SH-SY5Y (cell line): ENCODE measurements at regions not wholly inside any gene's neighbourhood (a gene's known extent, or its start where the extent isn't known, plus 50 kb on each side); places are given as distances from the start of the nearest gene placed in this dataset.

Source experiments
- GATA2 ChIP-seq: IDR thresholded peaks from 2 replicates; pipeline ENCODE4 v1.6.1; 2011; ENCODE audit warnings: mild to moderate bottlenecking, low read depth, low read length
- GATA3 ChIP-seq: IDR thresholded peaks from 2 replicates; pipeline ENCODE4 v1.6.1; 2011; ENCODE audit warnings: low read depth, mild to moderate bottlenecking, low read length, moderate library complexity

GRCh38 chr3:106620646-106621045 lies 751.8 kb upstream of the CBLB start:
- TF ChIP-seq GATA3 = no peak
- no peak for TF ChIP-seq GATA2

- TF ChIP-seq GATA2 (no peak), GATA3 (no peak)
Observed at GRCh38 chr3:106624154-106624553, 753.1 kb upstream of the CCDC54 start.

GRCh38 chr3:106628407-106628806 lies 748.8 kb upstream of the CCDC54 start:
- TF ChIP-seq GATA3 = no peak
- no peak for TF ChIP-seq GATA2

GRCh38 chr3:106629215-106629832 lies 747.9 kb upstream of the CCDC54 start:
- TF ChIP-seq GATA2 = no peak
- no peak for TF ChIP-seq GATA3

DNA sequence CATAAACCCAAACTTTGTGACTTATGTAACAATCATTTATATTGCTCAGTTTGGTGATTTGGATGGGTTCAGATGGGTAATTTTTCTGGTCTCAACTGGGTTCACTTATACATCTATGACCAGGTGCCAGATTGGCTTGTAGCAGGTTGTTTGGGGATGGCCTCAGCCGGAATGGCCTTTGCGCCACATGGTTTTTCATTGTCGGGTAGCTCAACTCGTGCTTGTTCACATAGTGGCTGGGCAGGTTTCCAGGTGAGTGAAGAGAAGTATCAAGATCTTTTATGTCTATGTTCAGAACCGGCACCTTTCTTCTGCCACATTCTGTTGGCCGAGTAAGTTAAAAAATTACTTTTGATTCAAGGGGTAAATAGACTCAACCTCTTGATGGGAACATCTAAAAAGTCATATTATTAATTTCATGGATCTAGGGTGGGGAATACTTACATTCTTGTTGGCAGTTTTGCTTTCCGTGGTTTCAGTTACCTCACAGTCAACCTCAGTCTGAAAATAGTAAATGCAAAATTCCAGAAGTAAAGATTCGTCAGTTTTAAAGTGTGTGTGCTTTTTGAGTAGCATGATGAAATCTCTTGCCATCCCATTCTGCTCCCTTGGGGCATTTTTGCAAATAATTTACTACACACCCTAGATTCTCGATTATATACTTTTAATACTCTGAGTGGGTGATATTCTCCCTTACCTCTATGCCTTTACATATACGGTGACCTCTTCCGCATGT lies 745.7 kb upstream of the CCDC54 start:
- TF ChIP-seq GATA2 = no peak
- no peak for TF ChIP-seq GATA3

- TF ChIP-seq GATA2 (no peak), GATA3 (no peak)
Observed at GRCh38 chr3:106635271-106635670, 742.0 kb upstream of the CCDC54 start.

GRCh38 chr3:106635826-106636225 lies 741.4 kb upstream of the CCDC54 start:
- no peak for TF ChIP-seq GATA3
- no peak for TF ChIP-seq GATA2

DNA sequence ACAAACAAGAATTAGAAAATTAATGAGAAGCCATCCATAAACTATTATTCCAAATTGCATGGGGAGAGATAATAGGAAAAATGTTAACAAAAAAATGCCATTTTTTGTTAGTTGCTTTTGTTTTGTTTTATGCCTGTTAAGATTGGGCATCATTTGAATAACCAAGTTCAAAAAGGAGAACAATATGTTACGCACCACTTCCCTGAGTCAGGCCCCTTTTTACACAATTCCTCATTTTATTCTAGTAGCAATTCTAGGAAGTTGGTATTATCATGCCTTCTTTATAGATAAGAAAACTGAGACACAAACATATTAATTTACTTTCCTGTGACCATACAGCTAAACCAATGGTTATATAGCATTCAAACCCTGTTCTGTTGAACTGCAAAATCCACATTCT lies 736.9 kb upstream of the CCDC54 start:
- TF ChIP-seq GATA2 = no peak
- TF ChIP-seq GATA3 = no peak

DNA sequence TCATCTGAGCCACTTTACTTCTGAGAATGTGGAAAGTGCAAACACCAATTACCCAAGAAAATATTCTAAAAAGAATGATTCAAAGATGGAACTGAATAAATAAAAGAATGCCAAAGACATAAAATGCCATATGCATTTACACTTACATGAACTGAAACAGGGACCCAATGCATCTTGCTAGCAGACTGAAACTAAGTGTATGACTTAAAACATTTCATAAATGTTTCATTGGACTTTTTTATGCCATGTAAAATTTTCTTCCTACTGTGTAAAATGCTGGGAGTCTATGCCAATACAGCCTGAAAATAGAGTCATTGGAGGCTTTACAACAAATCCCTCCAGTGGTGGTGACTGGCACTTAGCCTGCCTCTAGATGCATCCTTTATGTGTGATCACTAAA lies 735.1 kb upstream of the CCDC54 start:
- TF ChIP-seq GATA3 = no peak
- no peak for TF ChIP-seq GATA2

- no peak for TF ChIP-seq GATA3
- TF ChIP-seq GATA2 = no peak
Observed at GRCh38 chr3:106643684-106644161, 733.5 kb upstream of the CCDC54 start.

- TF ChIP-seq GATA3 (no peak), GATA2 (no peak)
Observed at GRCh38 chr3:106673926-106674569, 703.2 kb upstream of the CCDC54 start.

DNA sequence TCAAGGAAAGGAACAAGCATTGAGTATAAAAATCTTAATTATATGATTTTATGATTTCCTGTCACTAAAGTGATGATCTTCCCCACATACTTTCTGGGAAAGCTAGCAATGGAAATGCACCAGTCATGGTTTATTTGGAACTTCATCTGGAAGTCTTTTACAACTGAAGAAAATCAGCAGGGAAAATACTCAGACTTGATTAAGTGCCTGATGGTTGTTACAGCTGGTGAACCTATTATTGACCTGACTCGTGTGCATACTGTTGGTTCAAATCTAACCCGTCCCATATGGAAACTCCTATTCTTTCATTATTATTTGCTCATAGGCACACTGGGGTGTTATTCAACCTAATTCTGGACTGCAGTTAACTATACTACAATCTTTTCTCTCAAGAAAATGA lies 701.8 kb upstream of the CCDC54 start:
- TF ChIP-seq GATA3 = no peak
- TF ChIP-seq GATA2 = no peak

GRCh38 chr3:106678657-106679390 lies 698.4 kb upstream of the CCDC54 start:
- TF ChIP-seq GATA2 = no peak
- no peak for TF ChIP-seq GATA3

DNA sequence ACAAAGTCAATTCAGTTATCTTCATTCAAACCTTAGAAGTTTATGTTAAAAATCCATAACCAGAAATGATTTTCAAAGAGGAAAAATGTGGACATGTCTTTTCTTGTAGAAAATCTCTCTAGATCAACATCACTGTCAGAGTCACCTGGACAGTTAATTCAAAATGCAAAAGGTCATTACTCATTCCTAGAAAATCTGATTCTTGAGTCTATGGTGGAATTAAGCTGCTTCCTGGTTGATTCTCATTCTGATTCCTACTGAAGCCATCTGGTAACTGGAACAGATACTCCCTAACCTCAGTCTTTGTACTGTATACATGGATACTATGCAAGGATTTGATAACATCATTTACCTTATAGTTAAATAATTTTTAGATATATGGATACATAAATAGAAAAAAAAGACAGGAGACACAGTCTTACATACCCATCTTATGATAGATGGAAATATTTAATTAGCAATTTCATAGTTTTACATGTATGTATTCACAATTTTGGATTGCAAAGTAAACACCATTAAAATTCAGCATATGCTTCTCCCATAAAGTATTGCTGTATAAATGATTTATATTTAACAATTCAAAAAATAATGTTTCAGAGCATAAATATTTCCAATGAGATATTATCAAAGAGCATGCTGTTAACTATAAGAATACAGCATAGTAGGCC lies 693.2 kb upstream of the CCDC54 start:
- TF ChIP-seq GATA2 (no peak), GATA3 (no peak)

GRCh38 chr3:106685745-106686144 lies 691.5 kb upstream of the CCDC54 start:
- no peak for TF ChIP-seq GATA2
- no peak for TF ChIP-seq GATA3
